GM21515 (cell line): ENCODE measurements at regions not wholly inside any gene's neighbourhood (a gene's known extent, or its start where the extent isn't known, plus 50 kb on each side); places are given as distances from the start of the nearest gene placed in this dataset.
"Not testable (repeated sequence)": the region's sequence is repeated elsewhere in the genome, so short reads cannot be mapped to it uniquely, and the experiment has no call there.

Source experiments
- ATAC-seq: cut with Tn5 transposase; IDR thresholded peaks from one replicate; pipeline ENCODE4 v1.9.1; 2021; ENCODE audit not compliant: unreplicated experiment

DNA sequence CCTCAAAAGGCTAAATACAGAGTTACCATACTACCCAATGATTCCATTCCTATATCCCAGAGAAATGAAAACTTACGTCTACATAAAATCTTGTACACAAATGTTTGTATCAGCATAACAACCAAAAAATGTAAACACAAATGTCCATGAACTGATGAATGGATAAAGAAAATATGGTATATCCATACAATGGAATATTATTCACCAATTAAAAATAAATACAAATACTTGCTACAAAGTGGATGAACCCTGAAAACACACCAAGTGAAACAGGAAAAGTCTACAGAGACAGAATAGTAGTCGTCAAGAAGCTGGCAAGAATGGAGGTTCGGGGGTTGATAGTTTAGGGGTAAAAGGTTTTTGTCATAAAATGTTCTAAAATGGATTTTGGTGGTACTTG is 54.0 kb upstream of the ANKRD28 start:
- no peak for ATAC-seq

DNA sequence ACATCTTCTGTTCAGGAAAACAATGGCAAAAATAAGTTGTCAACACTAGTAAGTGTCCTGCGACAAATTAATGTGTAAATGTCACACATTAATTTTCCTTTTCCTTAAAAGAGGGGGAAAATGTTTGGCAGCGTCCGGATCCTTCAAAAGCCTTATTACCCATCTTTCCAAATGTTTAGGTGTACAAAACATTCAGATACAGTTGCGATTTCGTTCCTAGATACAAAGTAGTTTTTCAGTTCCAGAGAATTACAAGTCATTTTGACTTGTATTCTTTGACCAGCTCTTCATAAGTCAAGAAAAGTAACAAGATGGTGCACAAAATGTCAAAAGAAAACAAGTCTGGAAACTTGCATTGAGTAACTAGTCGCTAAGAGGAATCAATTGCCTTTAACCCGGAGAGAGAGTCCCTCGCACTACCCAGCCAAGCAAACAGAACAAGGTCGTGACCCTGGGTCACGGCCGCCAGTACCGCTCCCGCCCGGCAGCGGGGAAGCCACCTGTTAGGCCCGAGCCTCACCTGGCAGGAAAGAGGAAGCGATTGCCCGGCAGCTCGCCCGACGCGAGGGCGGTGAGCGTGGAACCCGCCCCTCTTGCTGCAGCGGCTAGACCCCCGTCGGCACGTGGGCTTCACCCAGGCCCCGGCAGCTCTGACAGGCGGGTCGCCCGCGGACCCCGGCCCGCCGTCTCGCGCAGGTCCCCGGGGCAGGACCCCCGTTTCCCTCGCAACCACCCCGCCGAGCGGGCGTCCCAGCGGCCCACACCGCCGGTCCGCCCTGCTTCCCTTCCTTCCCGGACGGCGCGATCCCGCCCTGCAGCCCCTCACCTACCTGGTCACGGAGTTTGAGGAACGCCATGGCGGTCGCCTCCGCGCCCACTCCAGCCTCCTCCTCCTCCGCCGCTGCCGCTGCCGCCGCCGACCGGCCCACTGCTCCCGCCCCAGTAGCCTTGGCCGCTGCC is 61.0 kb upstream of the ANKRD28 start:
- ATAC-seq: peak; percentile 64

DNA sequence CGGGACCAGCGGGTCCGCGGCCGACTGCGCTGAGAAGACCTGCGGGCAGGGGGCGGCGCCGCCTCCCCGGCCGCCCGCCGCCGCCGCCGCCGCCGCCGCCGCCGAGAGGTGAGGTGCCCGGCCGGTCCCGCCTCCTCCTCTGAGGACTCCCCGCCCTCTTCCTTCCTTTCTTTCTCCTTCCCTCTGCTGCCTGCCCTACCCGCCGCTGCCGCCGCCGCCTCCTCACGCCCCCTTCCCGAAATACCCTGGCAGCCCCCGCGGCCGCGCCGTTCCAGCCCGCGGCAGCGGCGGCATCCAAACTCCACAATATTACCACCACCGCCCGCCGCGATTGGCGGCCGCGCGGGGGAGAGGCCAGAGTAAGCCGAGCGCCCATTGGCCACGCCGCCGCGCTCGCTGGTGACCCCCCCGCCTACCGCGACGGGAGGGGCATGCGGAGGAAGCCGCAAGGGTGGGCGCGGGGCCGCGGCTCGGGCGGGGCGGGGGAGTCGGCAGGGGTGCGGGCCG is 61.8 kb upstream of the ANKRD28 start:
- ATAC-seq: peak; percentile 84

DNA sequence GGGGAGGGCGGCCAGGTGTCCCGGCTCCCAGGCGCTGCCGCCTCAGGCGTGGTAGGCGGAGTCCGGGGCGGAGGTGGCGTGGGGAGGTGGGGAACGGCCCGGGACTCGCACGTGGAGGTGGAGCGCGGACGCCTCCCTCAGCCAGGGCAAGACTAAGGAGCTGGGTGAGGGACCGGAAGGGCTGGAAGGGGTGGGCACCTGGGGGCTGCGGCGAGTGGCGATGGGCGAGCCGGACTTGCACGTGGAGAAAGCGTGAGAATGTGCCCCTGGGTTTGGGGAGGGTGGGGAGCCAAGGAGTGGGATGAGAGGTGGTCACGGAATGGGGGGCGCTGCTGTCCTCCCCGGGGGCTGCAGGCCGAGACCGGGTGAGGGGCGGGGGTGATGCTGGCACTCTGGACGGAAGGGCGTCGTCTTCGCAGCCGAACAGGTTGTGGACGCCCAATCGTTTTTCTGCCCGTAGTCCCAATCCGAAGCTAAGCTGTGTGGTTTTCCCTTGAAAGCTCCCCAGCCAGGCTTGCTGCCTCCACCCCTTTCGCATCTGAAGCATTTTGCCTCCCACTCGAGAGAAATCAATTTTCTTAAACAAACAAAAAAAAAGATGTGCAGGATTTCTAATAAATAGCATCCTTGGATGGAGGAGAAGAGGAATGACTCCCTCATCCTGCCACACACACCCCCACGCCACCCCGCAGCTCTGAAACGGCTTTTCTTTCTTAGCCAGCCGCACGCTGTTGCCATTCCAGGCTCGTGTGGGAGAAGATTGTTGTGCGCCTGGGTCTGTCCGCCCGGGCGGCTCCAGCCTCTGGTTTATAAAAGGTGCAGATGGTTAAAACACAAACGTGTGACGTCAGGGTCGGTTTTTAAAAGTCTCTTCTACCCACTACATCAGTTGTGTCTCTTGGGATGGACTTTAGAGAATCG is 62.5 kb upstream of the ANKRD28 start:
- ATAC-seq: peak; percentile 60

DNA sequence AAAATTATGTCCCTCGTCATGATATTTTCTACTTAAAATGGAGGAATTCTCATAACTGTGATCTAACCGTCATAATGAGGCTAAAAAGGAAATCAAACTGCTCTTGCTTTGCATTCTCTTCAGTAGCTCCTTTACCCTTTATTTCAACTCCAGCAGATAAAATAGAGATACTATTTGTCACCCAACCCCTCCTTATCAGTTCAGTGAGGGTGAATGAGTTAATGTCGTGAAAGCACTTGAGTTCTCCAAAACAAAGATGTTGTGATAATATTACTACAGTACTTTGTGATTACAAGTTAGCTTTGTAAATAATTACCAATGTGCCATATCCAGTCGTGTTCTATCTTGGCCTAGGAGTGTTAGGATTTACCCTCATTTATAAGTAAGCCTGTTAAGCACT is 63.4 kb upstream of the ANKRD28 start:
- no peak for ATAC-seq

DNA sequence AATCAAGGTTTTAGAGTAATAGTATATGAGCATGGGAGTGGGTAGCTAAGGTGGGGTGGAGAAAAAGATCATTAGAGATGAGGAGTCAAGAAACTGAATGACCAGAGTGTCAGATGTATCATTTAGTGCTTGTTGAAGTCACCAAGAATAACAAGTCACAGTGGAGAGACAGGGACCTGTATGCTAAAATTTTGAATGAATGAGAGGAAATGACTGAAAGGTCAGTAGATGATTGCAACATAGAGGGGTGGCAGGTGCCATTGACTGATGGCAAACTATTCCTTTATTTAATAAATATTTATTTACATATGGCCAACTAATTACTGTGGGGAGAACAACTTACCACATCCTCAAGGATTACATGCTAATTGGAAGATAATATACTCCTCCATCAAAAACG is 75.0 kb upstream of the ANKRD28 start:
- ATAC-seq: no peak

DNA sequence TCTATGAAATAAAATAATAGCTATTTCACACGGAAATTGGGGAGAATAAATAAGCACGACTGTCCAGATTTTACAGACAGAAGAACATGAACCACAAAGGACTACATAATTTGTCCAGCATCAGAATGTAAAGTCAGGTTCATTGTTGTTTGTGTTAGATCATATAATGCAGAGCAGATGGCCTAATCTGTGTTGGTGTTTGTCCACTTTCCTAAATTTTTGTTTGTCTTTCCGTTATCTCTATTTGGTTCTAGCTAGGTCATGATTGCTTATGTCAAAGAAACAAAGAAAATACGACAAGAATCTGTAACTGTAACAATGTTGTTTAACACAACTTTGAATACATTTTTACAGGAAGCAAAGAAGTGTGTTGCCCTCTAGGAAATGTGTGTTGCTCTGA is 75.6 kb upstream of the ANKRD28 start:
- no peak for ATAC-seq

DNA sequence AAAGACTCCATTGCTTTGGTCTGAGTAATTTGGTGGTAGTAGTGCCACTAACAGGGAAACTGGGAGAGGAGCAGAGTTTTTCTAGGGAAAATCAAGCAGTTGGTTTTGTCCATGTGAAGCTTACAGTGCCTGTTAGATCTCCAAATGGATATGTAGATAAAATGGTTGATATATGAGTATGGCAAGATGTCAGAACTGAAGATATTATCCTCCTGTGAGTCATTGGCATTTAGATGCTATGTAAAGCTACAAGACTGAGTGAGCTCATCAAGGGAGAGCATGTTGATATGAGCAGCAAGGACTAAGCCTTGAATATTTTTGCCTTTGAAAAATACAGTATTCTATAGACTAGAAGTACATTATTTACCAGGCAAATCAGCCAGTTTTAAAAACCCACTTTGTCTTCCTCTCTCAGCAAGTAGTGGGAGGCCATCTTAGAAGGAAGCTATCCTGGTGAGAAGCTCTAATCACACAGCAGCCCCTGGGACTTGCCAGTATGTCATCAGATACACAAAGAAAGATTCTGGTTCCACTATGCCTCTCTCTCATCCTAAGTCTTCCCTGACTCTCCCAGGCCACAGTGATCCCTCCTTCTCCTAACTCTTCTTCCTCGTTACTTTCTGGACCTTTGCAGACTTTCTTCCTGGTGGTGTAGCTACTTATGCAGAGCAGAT is 77.4 kb upstream of the ANKRD28 start:
- ATAC-seq: no peak

DNA sequence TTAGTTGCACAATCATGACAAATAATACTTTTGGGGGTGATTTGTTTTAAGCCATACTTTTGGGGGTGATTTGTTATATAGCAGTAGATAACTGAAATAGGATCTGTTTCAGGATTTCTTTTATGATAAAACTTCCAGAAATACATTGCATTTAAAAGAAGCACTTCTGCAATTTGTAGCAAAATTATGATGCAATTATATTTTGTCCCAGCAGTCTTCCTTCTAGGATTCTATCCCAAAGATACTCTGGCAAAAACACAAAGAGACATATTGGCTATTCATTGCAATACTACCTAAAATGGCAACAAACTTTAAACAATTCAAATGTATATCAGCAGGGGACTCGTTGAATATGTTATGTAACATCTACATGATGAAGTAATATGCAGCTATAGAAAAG is 78.9 kb upstream of the ANKRD28 start:
- no peak for ATAC-seq

DNA sequence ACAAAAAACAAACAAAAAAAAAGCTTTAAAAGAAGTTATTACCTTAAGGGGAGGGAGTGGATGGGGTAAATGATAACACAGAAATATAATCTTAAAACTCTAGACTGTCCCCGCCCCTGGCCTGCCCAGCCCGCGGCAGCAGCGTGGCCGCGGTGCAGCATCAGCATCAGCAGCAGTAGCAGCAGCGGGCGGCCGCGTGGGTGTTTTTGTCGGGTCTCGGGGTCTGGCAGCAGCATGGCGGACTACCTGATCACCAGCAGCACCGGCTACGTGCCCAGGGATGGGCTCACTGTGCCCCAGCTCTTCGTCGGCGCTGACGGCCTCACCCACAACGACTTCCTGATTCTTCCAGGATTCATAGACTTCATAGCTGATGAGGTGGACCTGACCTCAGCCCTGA is 80.0 kb upstream of the ANKRD28 start:
- no peak for ATAC-seq

DNA sequence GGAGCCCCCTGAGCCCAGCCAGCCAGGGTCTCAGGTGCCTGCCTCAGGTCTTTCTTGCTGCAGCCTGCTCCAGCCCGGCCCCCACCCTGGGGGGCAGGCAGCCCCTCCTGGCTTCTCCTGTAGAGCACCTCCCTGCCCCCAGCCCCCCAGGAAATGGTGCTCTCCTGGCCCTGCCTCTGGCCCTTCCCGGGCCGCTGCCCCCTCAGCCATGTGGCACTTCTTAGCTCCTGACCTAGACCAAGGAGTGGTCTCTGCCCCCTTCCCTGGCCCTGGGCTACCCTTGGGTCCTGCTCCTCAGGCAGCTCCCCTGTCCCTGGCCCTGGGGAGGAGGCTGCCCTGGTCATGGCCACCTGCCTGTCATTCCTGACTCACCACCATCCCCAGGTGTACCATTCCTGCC is 82.0 kb upstream of the ANKRD28 start:
- ATAC-seq: not testable (repeated sequence)

DNA sequence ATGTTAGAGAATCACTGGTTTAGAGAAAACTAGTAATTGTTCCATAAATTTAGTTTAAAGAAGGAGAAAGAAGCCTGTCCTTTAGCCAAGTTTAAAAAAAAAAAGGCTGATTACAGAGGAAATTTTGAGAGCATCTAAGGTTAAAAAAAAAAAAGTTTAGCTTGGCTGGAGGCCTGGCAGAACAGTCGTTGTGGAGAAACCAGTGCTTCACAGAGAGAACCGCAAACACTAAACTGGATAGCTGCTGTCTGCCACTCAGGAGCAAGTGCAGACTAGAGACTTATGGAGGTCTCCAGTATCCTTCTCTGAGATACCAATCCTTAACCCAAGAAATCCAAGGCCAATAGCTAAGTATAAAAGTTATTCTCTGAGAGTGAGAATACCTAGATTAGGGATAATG is 84.8 kb upstream of the ANKRD28 start:
- ATAC-seq: no peak

DNA sequence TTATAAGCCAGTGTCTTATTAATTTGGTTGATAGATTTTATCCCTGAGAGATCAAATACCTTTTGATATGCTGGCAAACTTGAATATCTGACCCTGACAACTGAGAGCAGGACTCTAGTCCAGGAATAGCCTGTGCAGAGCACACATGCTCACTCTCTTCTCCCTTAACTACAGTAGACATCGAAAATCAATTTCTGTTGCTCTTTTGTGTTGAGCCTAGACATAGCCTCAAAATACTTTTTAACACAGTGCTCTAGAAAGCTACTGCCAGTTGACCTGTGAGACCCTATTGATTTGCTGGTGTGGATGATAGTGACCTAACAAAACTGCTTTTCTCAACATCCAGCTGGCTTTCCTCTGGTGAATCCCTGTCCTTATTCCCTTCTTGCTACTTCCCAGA is 86.4 kb upstream of the ANKRD28 start:
- ATAC-seq: no peak

DNA sequence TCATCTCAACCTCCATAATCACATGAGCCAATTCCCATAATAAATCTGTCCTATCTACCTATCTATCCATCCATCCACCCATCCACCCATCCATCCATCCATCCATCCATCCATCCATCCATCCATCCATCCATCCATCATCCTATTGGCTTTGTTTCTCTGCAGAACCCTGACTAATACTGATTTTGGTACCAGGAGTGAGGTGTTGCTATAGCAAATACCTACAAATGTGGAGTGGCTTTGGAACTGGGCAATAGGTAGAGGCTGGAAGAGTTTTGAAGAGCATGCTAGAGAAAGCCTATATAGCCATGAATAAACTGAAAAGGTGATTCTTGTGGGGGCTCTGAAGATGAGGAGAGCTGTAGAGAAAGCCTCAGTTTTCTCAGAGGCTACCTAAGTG is 88.7 kb upstream of the ANKRD28 start:
- ATAC-seq: no peak

DNA sequence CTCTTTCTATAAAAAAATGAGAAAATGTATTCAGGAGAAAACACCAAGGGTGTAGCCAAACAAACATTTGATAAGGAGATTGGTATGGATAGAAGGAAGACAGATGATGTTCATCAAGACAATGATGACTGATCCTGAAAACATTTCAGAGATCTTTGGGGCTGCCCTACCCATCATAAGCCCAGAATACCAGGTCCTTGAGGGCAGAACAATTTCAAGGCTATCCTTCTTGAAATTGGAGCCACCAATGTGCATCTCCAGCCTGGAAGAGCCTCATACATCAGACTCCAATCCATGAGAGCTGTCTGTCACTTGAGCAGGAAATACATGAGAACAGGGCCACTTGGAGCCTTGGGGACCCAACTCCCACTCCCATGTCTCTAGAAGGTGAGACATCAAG is 89.5 kb upstream of the ANKRD28 start:
- no peak for ATAC-seq

DNA sequence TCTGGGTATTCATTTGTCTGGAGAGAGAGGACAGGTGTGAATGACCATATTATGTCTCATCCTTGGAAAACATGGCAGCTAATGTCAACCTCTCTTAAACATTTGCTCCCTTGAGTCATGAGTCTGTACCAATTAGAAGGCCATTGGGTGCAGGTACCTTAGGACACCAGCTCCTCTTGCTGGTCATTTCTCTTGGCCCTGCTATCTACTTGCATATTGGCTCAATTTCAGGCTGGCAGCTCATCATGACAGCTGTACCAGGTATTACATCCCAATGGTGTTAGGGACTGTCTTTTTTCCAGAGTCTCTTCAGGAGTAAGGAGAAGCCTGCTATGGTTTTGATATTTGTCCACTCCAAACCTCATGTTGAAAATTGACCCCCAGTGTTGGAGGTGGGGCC is 92.2 kb upstream of the ANKRD28 start:
- no peak for ATAC-seq

DNA sequence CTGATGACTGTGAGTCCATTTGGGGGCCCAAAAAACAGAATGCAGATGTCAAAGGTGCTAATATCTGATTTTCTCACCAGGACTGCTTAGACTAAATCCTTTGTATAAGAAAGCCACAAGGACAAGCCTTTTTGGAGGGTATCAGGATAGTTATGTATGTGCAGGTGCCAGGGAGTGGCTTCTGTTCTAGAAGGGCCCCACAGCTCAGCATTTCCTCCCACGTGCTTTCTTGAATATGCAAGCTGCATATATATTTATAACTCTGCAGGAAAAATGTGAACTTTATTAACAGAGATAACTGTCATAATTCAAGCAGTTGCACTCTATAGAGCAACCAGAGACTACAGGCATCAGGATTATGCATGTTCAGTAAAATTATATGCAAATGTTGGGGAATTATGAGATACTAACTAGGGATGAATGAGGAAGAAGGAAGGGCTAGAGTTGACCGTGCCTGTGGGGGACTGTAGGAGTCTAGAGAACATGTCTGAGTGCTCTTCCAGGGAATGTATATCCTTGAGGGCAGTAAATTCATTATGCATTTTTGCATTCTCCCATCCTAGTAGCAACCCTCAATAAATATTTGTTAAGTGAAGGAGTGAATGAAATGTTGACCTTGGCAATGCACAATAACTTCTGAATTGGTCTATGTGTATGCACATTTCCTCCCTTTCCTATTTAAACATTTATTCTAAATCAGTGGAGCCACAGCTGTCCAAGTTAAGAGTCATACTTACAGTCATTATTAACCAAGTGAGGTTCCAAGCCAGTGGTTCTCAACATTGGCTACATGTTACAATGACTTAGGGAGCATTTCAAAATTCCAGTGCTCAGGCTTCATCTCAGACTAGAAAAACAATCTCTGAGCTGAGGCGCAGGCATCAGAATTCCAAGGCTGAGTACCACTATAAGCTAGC is 94.8 kb upstream of the ANKRD28 start:
- ATAC-seq: no peak

DNA sequence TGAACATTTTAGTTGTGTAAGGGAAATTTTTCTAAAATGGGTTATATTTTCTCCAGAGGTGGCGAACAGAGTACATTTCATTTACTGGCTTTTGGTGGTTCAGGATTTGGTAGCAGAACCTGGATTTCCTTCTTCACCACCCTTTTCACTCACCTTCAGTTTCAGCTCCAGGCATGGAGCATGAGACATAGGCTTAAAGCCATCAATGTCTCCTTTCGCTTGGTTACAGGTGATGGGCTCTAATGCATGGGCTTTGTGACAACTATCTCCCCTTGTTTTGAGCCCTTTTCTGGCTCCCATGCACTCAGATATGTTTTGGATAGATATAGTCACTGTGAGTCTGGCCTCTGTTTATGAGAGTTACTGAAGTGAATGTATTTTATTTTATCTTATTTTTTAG is 96.6 kb upstream of the ANKRD28 start:
- no peak for ATAC-seq

DNA sequence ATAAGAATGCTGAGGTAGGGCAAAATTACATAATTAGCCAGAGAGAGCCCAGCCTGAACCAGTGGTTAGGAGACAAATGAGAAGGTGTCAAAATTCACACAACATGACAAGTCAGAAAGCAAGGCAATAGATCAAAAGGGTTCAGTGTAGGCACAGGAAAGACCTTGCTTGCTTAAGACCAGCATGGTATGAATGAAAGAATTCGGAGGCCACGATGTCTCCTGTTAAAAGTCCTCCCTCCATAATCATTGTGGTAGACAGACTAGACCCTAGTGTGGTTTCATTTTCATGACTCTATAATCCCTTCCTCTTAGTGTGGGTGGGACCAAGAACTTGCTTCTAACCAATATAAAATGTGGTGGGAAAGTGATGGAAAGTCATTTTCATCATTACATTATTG is 98.7 kb upstream of the ANKRD28 start:
- no peak for ATAC-seq

DNA sequence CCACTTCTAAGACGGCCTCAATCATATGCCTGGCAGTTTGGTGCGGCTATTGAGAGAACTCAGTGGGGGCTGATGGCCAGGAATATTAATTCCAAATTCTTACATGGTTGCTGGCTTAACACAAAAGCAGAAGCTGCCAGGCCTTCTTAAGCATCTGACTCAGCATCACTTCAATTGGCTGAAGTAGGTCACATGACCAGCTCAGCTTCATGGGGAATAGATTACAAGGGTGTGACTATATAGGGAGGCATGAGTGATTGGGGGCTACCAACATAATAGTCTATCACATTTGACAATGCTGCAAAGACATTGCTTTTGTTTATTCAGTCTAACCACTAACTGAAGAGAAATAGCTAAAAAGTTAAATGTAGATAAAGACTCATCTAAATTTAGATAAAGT is 101.6 kb upstream of the ANKRD28 start:
- no peak for ATAC-seq
